Calu3 (cell line): ENCODE measurements at regions not wholly inside any gene's neighbourhood (a gene's known extent, or its start where the extent isn't known, plus 50 kb on each side); places are given as distances from the start of the nearest gene placed in this dataset.

Experiments used
- BruUV-seq: library from RNA; stranded (reverse); fragments of 400-500 nt; replicated peaks from 2 replicates; lab custom pipeline; 2021; lab: Mats Ljungman, UMichigan
- CTCF ChIA-PET: fragments of 300-600 bp; sonication (Branson Sonifier 250); formaldehyde crosslinking; loops from one replicate; lab custom pipeline; 2022; ENCODE audit warnings: antibody characterized with exemption; lab: Charles Lee
- DNase-seq: peaks from one replicate; pipeline ENCODE4 v3.0.0; 2022
- H3K27ac Mint-ChIP-seq: one replicate; pipeline ENCODE4 v1.8.0; 2022; ENCODE audit warnings: mixed read lengths; ENCODE audit not compliant: unreplicated experiment
- H3K27me3 Mint-ChIP-seq: one replicate; pipeline ENCODE4 v1.8.0; 2022; ENCODE audit warnings: mixed read lengths; ENCODE audit not compliant: unreplicated experiment
- H3K36me3 Mint-ChIP-seq: one replicate; pipeline ENCODE4 v1.8.0; 2022; ENCODE audit warnings: mild to moderate bottlenecking, moderate library complexity, mixed read lengths; ENCODE audit not compliant: insufficient read depth, unreplicated experiment
- H3K4me1 Mint-ChIP-seq: one replicate; pipeline ENCODE4 v1.8.0; 2022; ENCODE audit warnings: mild to moderate bottlenecking, low read depth, mixed read lengths; ENCODE audit not compliant: unreplicated experiment
- H3K4me3 Mint-ChIP-seq: one replicate; pipeline ENCODE4 v1.8.0; 2022; ENCODE audit warnings: mild to moderate bottlenecking, low read depth, moderate library complexity, mixed read lengths; ENCODE audit not compliant: unreplicated experiment
- H3K9me3 Mint-ChIP-seq: one replicate; pipeline ENCODE4 v1.8.0; 2022; ENCODE audit warnings: low read depth, mixed read lengths; ENCODE audit not compliant: unreplicated experiment
- CTCF ChIP-seq: fragments of 200-600 bp; IDR thresholded peaks from one replicate; pipeline ENCODE4 v1.8.0; 2022; ENCODE audit warnings: antibody characterized with exemption; ENCODE audit not compliant: unreplicated experiment
- intact Hi-C: fragments of 100-400 bp; cut with micrococcal nuclease; formaldehyde crosslinking; loops from one replicate; pipeline ENCODE4 v1.10.0; 2022; ENCODE audit not compliant: unreplicated experiment

- Mint-ChIP-seq H3K27ac (no peak overlapping the region), H3K9me3 (peaks cover 5% of the 10 kb centered on the region), H3K4me1 (no peaks in the 10 kb centered on the region), H3K27me3 (no peaks in the 10 kb centered on the region), H3K36me3 (no peaks in the 10 kb centered on the region), H3K4me3 (no peak overlapping the region)
- TF ChIP-seq CTCF = no peak
- no peak for DNase-seq
- intact Hi-C loops = no loop called here
- CTCF ChIA-PET = interaction anchor here (0.6 to 1.3 kb wide), 3 partner anchors 10 to 176 kb away, joined by 3 to 4 read pairs (median 3); no protein-coding TSS in a partner anchor
- no TSS peak for BruUV-seq
Measured at GRCh38 chr6:85747093-85747492, 104.4 kb upstream of the SYNCRIP start.

- Mint-ChIP-seq H3K36me3 (no peaks in the 10 kb centered on the region), H3K9me3 (peaks cover 5% of the 10 kb centered on the region), H3K4me1 (no peaks in the 10 kb centered on the region), H3K27me3 (peaks cover 8% of the 10 kb centered on the region), H3K4me3 (no peak overlapping the region), H3K27ac (no peak overlapping the region)
- no peak for DNase-seq
- CTCF ChIA-PET = no interaction called here
- BruUV-seq = no TSS peak
- intact Hi-C loops = no loop called here
- no peak for TF ChIP-seq CTCF
Measured at GRCh38 chr6:85744433-85744970, 101.8 kb upstream of the SYNCRIP start.

- Mint-ChIP-seq H3K27me3 (no peaks in the 10 kb centered on the region), H3K4me1 (no peaks in the 10 kb centered on the region), H3K4me3 (no peak overlapping the region), H3K36me3 (no peaks in the 10 kb centered on the region), H3K9me3 (peaks cover 5% of the 10 kb centered on the region), H3K27ac (no peak overlapping the region)
- intact Hi-C loops = no loop called here
- DNase-seq = no peak
- no peak for TF ChIP-seq CTCF
- BruUV-seq = no TSS peak
- CTCF ChIA-PET = no interaction called here
Measured at GRCh38 chr6:85726206-85726605, 83.5 kb upstream of the SYNCRIP start.

- Mint-ChIP-seq H3K36me3 (no peaks in the 10 kb centered on the region), H3K4me1 (no peaks in the 10 kb centered on the region), H3K4me3 (no peak overlapping the region), H3K27ac (no peak overlapping the region), H3K9me3 (peaks cover 4% of the 10 kb centered on the region), H3K27me3 (no peaks in the 10 kb centered on the region)
- DNase-seq = no peak
- no TSS peak for BruUV-seq
- intact Hi-C loops = no loop called here
- CTCF ChIA-PET = no interaction called here
- TF ChIP-seq CTCF = no peak
Measured at GRCh38 chr6:85715797-85716196, 73.1 kb upstream of the SYNCRIP start.
